BE2C (cell line): ENCODE measurements at regions not wholly inside any gene's neighbourhood (a gene's known extent, or its start where the extent isn't known, plus 50 kb on each side); places are given as distances from the start of the nearest gene placed in this dataset.
"Not testable (repeated sequence)": the region's sequence is repeated elsewhere in the genome, so short reads cannot be mapped to it uniquely, and the experiment has no call there.

Experiments used
- DNase-seq: peaks from one replicate; pipeline ENCODE4 v3.0.0-alpha.2; 2020
- H3K27me3 ChIP-seq: fragments of 250-450 bp; sonication (Bioruptor Pico); 2 replicates; pipeline ENCODE4 v1.5.1; 2020; ENCODE audit warnings: mild to moderate bottlenecking
- H3K36me3 ChIP-seq: fragments of 250-450 bp; sonication (Bioruptor Pico); 2 replicates; pipeline ENCODE4 v1.5.1; 2020; ENCODE audit warnings: mild to moderate bottlenecking
- H3K4me1 ChIP-seq: fragments of 250-450 bp; sonication (Bioruptor Pico); 2 replicates; pipeline ENCODE4 v1.5.1; 2020
- H3K4me3 ChIP-seq: 2 replicates; pipeline ENCODE4 v1.5.1; 2011; ENCODE audit warnings: low read depth, low read length
- H3K9me3 ChIP-seq: fragments of 250-450 bp; sonication (Bioruptor Pico); 2 replicates; pipeline ENCODE4 v1.5.1; 2020
- CTCF ChIP-seq: IDR thresholded peaks from 2 replicates; pipeline ENCODE4 v1.5.1; 2012; ENCODE audit warnings: mild to moderate bottlenecking, low read depth, low read length

GRCh38 chr9:78406933-78407332, 110.0 kb downstream of the PSAT1 start:
- Histone ChIP-seq H3K4me3 (no peak overlapping the region), H3K9me3 (no peaks in the 10 kb centered on the region), H3K27me3 (no peaks in the 10 kb centered on the region), H3K4me1 (peaks cover 20% of the 10 kb centered on the region), H3K36me3 (no peaks in the 10 kb centered on the region)
- DNase-seq = no peak
- TF ChIP-seq CTCF = no peak

- Histone ChIP-seq H3K4me3 (no peak overlapping the region), H3K27me3 (no peaks in the 10 kb centered on the region), H3K4me1 (peaks cover 20% of the 10 kb centered on the region), H3K36me3 (no peaks in the 10 kb centered on the region), H3K9me3 (no peaks in the 10 kb centered on the region)
- TF ChIP-seq CTCF = no peak
- peak; percentile 27 for DNase-seq
These were observed 110.8 kb downstream of the PSAT1 start for GRCh38 chr9:78407636-78408312.

- peak; percentile 25 for DNase-seq
- no peak for TF ChIP-seq CTCF
- H3K4me1 ChIP-seq = peaks cover 20% of the 10 kb centered on the region
- H3K27me3 ChIP-seq = no peaks in the 10 kb centered on the region
- H3K4me3 ChIP-seq = no peak overlapping the region
- H3K36me3 ChIP-seq = no peaks in the 10 kb centered on the region
- no peaks in the 10 kb centered on the region for H3K9me3 ChIP-seq
These were observed 111.5 kb downstream of the PSAT1 start for GRCh38 chr9:78408388-78408787.

GRCh38 chr9:78409928-78410510, 113.1 kb downstream of the PSAT1 start:
- peaks cover 20% of the 10 kb centered on the region for H3K4me1 ChIP-seq
- not testable (repeated sequence) for DNase-seq, H3K4me3 ChIP-seq, H3K36me3 ChIP-seq, H3K27me3 ChIP-seq, H3K9me3 ChIP-seq

- TF ChIP-seq CTCF = no peak
- Histone ChIP-seq H3K4me3 (no peak overlapping the region), H3K27me3 (no peaks in the 10 kb centered on the region), H3K36me3 (no peaks in the 10 kb centered on the region), H3K4me1 (peaks cover 4% of the 10 kb centered on the region; the same call in 1 of the 2 replicates), H3K9me3 (no peaks in the 10 kb centered on the region)
- no peak for DNase-seq
These were observed 125.4 kb downstream of the PSAT1 start for GRCh38 chr9:78422309-78422708.

GRCh38 chr9:78424299-78424698, 127.4 kb downstream of the PSAT1 start:
- Histone ChIP-seq H3K9me3 (no peaks in the 10 kb centered on the region), H3K4me3 (no peak overlapping the region), H3K27me3 (no peaks in the 10 kb centered on the region), H3K4me1 (peaks cover 4% of the 10 kb centered on the region; the same call in 1 of the 2 replicates), H3K36me3 (no peaks in the 10 kb centered on the region)
- DNase-seq = peak; percentile 24
- no peak for TF ChIP-seq CTCF
